Effector memory CD8-positive, alpha-beta T cell (primary cell): ENCODE measurements at regions not wholly inside any gene's neighbourhood (a gene's known extent, or its start where the extent isn't known, plus 50 kb on each side); places are given as distances from the start of the nearest gene placed in this dataset.
"Not testable (repeated sequence)": the region's sequence is repeated elsewhere in the genome, so short reads cannot be mapped to it uniquely, and the experiment has no call there.

Experiments used
- ATAC-seq: fragments of 150-1000 bp; cut with Tn5 transposase; replicated peaks from 2 replicates; pipeline ENCODE4 v1.10.0; 2021; ENCODE audit warnings: mild to moderate bottlenecking, moderate library complexity
- DNase-seq, 3 experiments: peaks; one replicate each; pipeline ENCODE4 v3.0.0; 2021
- H3K27ac Mint-ChIP-seq, 2 donors: one replicate each; pipeline ENCODE4 v1.8.0; 2022; ENCODE audit warnings: mild to moderate bottlenecking in 2 of 2, mixed read lengths in 2 of 2, moderate library complexity in 2 of 2
- H3K27me3 Mint-ChIP-seq, 2 donors: one replicate each; pipeline ENCODE4 v1.8.0; 2022; ENCODE audit warnings: mixed read lengths in 2 of 2
- H3K36me3 Mint-ChIP-seq: one replicate; pipeline ENCODE4 v1.8.0; 2022; ENCODE audit warnings: mild to moderate bottlenecking, moderate library complexity, mixed read lengths; ENCODE audit not compliant: insufficient read depth
- H3K4me1 Mint-ChIP-seq, 2 donors: one replicate each; pipeline ENCODE4 v1.8.0; 2022; ENCODE audit warnings: low read depth in 2 of 2, mixed read lengths in 2 of 2
- H3K4me3 Mint-ChIP-seq, 2 donors: one replicate each; pipeline ENCODE4 v1.8.0; 2022; ENCODE audit warnings: mild to moderate bottlenecking in 2 of 2, mixed read lengths in 2 of 2, moderate library complexity in 2 of 2
- H3K9me3 Mint-ChIP-seq, 2 donors: one replicate each; pipeline ENCODE4 v1.8.0; 2022; ENCODE audit warnings: mixed read lengths in 2 of 2

- Mint-ChIP-seq H3K27ac (no peak overlapping the region), H3K9me3 (no peaks in the 10 kb centered on the region), H3K4me1 (no peaks in the 10 kb centered on the region), H3K27me3 (peaks cover 16 to 18% of the 10 kb centered on the region in 2 donors), H3K36me3 (no peaks in the 10 kb centered on the region), H3K4me3 (no peak overlapping the region)
- ATAC-seq (no peak), DNase-seq (no peak)
These were observed 118.3 kb upstream of the EXOC2 start for GRCh38 chr6:811191-811590.

- Mint-ChIP-seq H3K27ac (no peak overlapping the region), H3K4me1 (no peaks in the 10 kb centered on the region), H3K4me3 (no peak overlapping the region), H3K36me3 (no peaks in the 10 kb centered on the region), H3K27me3 (peaks cover 12 to 31% of the 10 kb centered on the region in 2 donors), H3K9me3 (no peaks in the 10 kb centered on the region)
- ATAC-seq = no peak
- DNase-seq = no peak
These were observed 111.8 kb upstream of the EXOC2 start for GRCh38 chr6:804771-805170.

GRCh38 chr6:804317-804716, 111.4 kb upstream of the EXOC2 start:
- ATAC-seq (no peak), DNase-seq (no peak)
- H3K36me3 Mint-ChIP-seq = no peaks in the 10 kb centered on the region
- H3K9me3 Mint-ChIP-seq = no peaks in the 10 kb centered on the region
- H3K4me1 Mint-ChIP-seq = no peaks in the 10 kb centered on the region
- no peak overlapping the region for H3K27ac Mint-ChIP-seq
- H3K4me3 Mint-ChIP-seq = no peak overlapping the region
- peaks cover 12 to 35% of the 10 kb centered on the region in 2 donors for H3K27me3 Mint-ChIP-seq

GRCh38 chr6:803191-803977, 110.4 kb upstream of the EXOC2 start:
- Mint-ChIP-seq H3K36me3 (no peaks in the 10 kb centered on the region), H3K4me3 (no peak overlapping the region), H3K27ac (no peak overlapping the region), H3K4me1 (no peaks in the 10 kb centered on the region), H3K9me3 (no peaks in the 10 kb centered on the region), H3K27me3 (peaks cover 13 to 35% of the 10 kb centered on the region in 2 donors)
- ATAC-seq = no peak
- no peak for DNase-seq

GRCh38 chr6:802701-803100, 109.8 kb upstream of the EXOC2 start:
- Mint-ChIP-seq H3K27ac (no peak overlapping the region), H3K9me3 (no peaks in the 10 kb centered on the region), H3K27me3 (peaks cover 19 to 42% of the 10 kb centered on the region in 2 donors), H3K4me3 (no peak overlapping the region), H3K36me3 (no peaks in the 10 kb centered on the region), H3K4me1 (peaks cover 0 to 3% of the 10 kb centered on the region in 2 donors)
- ATAC-seq (no peak), DNase-seq (no peak)

GRCh38 chr6:802223-802622, 109.3 kb upstream of the EXOC2 start:
- not testable (repeated sequence) for H3K9me3 Mint-ChIP-seq, ATAC-seq, H3K36me3 Mint-ChIP-seq, H3K4me3 Mint-ChIP-seq, H3K27ac Mint-ChIP-seq, DNase-seq, H3K4me1 Mint-ChIP-seq
- peaks cover 23 to 44% of the 10 kb centered on the region in 2 donors for H3K27me3 Mint-ChIP-seq

GRCh38 chr6:799769-800168, 106.8 kb upstream of the EXOC2 start:
- no peak overlapping the region for H3K4me3 Mint-ChIP-seq
- no peak for ATAC-seq
- peaks cover 0 to 4% of the 10 kb centered on the region in 2 donors for H3K4me1 Mint-ChIP-seq
- H3K36me3 Mint-ChIP-seq = no peaks in the 10 kb centered on the region
- peaks cover 41 to 51% of the 10 kb centered on the region in 2 donors for H3K27me3 Mint-ChIP-seq
- no peak overlapping the region for H3K27ac Mint-ChIP-seq
- no peaks in the 10 kb centered on the region for H3K9me3 Mint-ChIP-seq
- DNase-seq = no peak

GRCh38 chr6:797479-798077, 104.6 kb upstream of the EXOC2 start:
- Mint-ChIP-seq H3K9me3 (no peaks in the 10 kb centered on the region), H3K4me3 (no peak overlapping the region), H3K27me3 (peaks cover 58% of the 10 kb centered on the region in 2 donors), H3K4me1 (peaks cover 0 to 4% of the 10 kb centered on the region in 2 donors), H3K27ac (no peak overlapping the region), H3K36me3 (no peaks in the 10 kb centered on the region)
- no peak for ATAC-seq
- DNase-seq = peak; percentile 6 to 12 (median 7)

- H3K4me3 Mint-ChIP-seq = no peak overlapping the region
- no peaks in the 10 kb centered on the region for H3K9me3 Mint-ChIP-seq
- DNase-seq = no peak
- no peak for ATAC-seq
- H3K27me3 Mint-ChIP-seq = peaks cover 52 to 69% of the 10 kb centered on the region in 2 donors
- no peak overlapping the region for H3K27ac Mint-ChIP-seq
- H3K4me1 Mint-ChIP-seq = peaks cover 0 to 4% of the 10 kb centered on the region in 2 donors
- H3K36me3 Mint-ChIP-seq = no peaks in the 10 kb centered on the region
These were observed 102.2 kb upstream of the EXOC2 start for GRCh38 chr6:795046-795685.

GRCh38 chr6:793261-793660, 100.3 kb upstream of the EXOC2 start:
- no peaks in the 10 kb centered on the region for H3K9me3 Mint-ChIP-seq
- no peak overlapping the region for H3K4me3 Mint-ChIP-seq
- ATAC-seq = no peak

GRCh38 chr6:792662-793061, 99.7 kb upstream of the EXOC2 start:
- DNase-seq = no peak
- no peak overlapping the region for H3K27ac Mint-ChIP-seq
- peaks cover 48 to 72% of the 10 kb centered on the region in 2 donors for H3K27me3 Mint-ChIP-seq

More at GRCh38 chr6:793261-793660, 100.3 kb upstream of the EXOC2 start:
- DNase-seq = no peak
- Mint-ChIP-seq H3K36me3 (no peaks in the 10 kb centered on the region), H3K27me3 (peaks cover 49 to 78% of the 10 kb centered on the region in 2 donors), H3K27ac (no peak overlapping the region), H3K4me1 (peaks cover 0 to 5% of the 10 kb centered on the region in 2 donors)

GRCh38 chr6:788058-788457, 95.1 kb upstream of the EXOC2 start:
- no peak for ATAC-seq
- H3K9me3 Mint-ChIP-seq = no peaks in the 10 kb centered on the region
- H3K4me1 Mint-ChIP-seq = peaks cover 7 to 8% of the 10 kb centered on the region in 2 donors
- H3K27me3 Mint-ChIP-seq = peaks cover 20 to 55% of the 10 kb centered on the region in 2 donors
- no peak for DNase-seq
- H3K27ac Mint-ChIP-seq = peak overlapping the region in 1 of 2 donors; percentile 20
- H3K36me3 Mint-ChIP-seq = no peaks in the 10 kb centered on the region
- H3K4me3 Mint-ChIP-seq = peak overlapping the region in 1 of 2 donors; percentile 17

More at GRCh38 chr6:792662-793061, 99.7 kb upstream of the EXOC2 start:
- no peak overlapping the region for H3K4me3 Mint-ChIP-seq
- H3K36me3 Mint-ChIP-seq = no peaks in the 10 kb centered on the region
- no peak for ATAC-seq
- H3K4me1 Mint-ChIP-seq = peaks cover 5 to 7% of the 10 kb centered on the region in 2 donors
- no peaks in the 10 kb centered on the region for H3K9me3 Mint-ChIP-seq

GRCh38 chr6:786946-787763, 94.2 kb upstream of the EXOC2 start:
- H3K9me3 Mint-ChIP-seq = no peaks in the 10 kb centered on the region
- no peaks in the 10 kb centered on the region for H3K36me3 Mint-ChIP-seq
- H3K4me3 Mint-ChIP-seq = no peak overlapping the region
- H3K27me3 Mint-ChIP-seq = peaks cover 12 to 48% of the 10 kb centered on the region in 2 donors
- H3K27ac Mint-ChIP-seq = no peak overlapping the region
- DNase-seq (no peak), ATAC-seq (no peak)
- peaks cover 7 to 8% of the 10 kb centered on the region in 2 donors for H3K4me1 Mint-ChIP-seq
